Erythroblast (primary cell): ENCODE measurements at regions not wholly inside any gene's neighbourhood (a gene's known extent, or its start where the extent isn't known, plus 50 kb on each side); places are given as distances from the start of the nearest gene placed in this dataset.

ENCODE experiments used
- GATA1 ChIP-seq: IDR thresholded peaks from 2 replicates; pipeline ENCODE4 v1.6.1; 2011; ENCODE audit warnings: low read depth, mild to moderate bottlenecking, control low read depth, low read length, moderate library complexity
- POLR2A ChIP-seq: IDR thresholded peaks from 2 replicates; pipeline ENCODE4 v1.6.1; 2011; ENCODE audit warnings: mild to moderate bottlenecking, low read length

DNA sequence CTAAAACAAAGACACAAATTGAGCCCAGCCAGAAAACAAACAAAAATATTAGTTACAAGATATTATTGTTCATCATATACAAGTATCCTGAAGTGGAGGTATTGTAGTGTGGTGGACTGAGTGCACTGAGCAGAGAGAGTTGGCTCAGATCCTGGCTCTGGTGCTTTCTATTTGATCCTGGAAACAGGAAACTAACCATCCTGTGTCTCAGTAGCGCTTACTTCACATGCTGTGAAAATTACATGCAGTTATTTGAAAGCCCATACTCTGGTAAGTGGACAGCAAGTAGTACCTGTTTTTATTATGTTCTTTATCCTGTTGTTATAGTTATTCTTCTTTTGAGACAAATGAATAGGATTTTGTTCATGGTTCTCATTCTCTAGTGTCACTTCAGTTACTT, 84.3 kb upstream of the CRIM1 start:
- TF ChIP-seq POLR2A (no peak), GATA1 (no peak)
